Astrocyte of the cerebellum (primary cell): ENCODE measurements at regions not wholly inside any gene's neighbourhood (a gene's known extent, or its start where the extent isn't known, plus 50 kb on each side); places are given as distances from the start of the nearest gene placed in this dataset.
A peak's percentile ranks its signal among the peaks of the same experiment; 100 is the strongest.

Experiments
- DNase-seq: peaks from one replicate; pipeline ENCODE4 v3.0.0-alpha.2; 2011; ENCODE audit warnings: low read depth
- H3K4me3 ChIP-seq: 2 replicates; pipeline ENCODE4 v1.5.1; 2011; ENCODE audit warnings: mild to moderate bottlenecking, low read depth, low read length, moderate library complexity
- in situ Hi-C: cut with HindIII; loops from 2 replicates; pipeline ENCODE4 v1.10.0; 2017; ENCODE audit warnings: low sequenced_read_pairs
- TF ChIP-seq, protein P1 (sequence below): IDR thresholded peaks from 2 replicates; pipeline ENCODE4 v1.5.1; 2012; ENCODE audit warnings: low read length, low read depth, moderate library complexity, mild to moderate bottlenecking; ENCODE audit errors: missing control alignments

DNA sequence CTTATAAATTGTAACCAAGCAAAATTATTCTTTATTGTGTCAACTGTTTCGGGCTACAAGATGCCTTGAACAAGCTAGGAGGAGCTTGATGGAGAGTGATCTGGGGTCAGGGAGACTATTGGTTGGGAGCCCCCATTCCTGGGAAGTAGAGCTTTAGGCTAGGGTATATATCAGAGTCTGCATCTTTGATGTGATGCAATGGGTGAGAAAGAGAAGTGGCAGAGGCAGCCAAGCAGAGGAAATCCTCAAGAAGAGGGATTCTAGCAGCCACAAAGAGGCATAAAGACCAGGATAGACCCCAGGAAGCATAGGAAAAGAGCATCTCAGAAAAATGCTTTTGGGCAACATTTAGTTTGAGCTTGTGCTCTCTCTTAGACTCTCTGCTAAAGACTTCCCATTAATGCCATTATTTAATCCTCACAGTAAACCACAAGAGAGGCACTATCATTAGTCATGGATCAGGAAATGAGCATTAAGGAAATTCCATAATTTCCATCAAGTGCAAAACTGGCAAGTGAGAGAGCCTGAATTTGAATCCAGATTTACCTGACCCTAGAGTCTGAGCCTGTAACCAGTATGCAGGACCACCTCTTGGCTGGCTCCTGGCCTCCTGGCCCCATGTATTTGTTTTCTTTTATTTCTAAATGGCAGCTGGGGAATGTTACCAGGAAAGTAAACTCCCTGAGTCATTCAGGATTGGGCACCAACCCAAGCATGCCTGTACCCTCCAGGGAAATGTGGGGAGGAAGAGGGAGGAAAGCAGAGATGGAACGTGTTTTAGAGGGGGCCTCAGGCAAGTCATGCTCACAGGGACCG, 118.7 kb downstream of the RPL22L1 start:
- no peak overlapping the region for H3K4me3 ChIP-seq
- in situ Hi-C loops: no loop called here
- DNase-seq: peak; percentile 90
- TF ChIP-seq, protein P1, sequence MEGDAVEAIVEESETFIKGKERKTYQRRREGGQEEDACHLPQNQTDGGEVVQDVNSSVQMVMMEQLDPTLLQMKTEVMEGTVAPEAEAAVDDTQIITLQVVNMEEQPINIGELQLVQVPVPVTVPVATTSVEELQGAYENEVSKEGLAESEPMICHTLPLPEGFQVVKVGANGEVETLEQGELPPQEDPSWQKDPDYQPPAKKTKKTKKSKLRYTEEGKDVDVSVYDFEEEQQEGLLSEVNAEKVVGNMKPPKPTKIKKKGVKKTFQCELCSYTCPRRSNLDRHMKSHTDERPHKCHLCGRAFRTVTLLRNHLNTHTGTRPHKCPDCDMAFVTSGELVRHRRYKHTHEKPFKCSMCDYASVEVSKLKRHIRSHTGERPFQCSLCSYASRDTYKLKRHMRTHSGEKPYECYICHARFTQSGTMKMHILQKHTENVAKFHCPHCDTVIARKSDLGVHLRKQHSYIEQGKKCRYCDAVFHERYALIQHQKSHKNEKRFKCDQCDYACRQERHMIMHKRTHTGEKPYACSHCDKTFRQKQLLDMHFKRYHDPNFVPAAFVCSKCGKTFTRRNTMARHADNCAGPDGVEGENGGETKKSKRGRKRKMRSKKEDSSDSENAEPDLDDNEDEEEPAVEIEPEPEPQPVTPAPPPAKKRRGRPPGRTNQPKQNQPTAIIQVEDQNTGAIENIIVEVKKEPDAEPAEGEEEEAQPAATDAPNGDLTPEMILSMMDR: no peak

DNA sequence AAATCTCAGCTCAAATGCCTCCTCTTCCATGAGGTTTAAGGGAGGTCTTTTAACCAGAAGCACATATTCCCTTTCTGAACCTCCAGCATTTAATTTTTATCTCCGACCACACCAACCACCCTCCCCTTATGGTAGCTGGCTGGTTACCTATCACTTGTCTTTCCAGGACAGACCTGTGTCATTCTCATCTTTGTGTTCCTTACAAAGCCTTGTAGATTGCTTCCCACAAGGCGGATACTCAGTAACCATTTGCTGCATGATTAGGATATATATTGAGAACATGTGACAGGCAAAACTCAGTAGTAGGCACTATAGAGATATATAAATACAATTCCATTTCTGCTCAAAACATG, 119.5 kb downstream of the RPL22L1 start:
- in situ Hi-C loops: no loop called here
- no peak for DNase-seq
- no peak overlapping the region for H3K4me3 ChIP-seq
- TF ChIP-seq, protein P1: no peak

DNA sequence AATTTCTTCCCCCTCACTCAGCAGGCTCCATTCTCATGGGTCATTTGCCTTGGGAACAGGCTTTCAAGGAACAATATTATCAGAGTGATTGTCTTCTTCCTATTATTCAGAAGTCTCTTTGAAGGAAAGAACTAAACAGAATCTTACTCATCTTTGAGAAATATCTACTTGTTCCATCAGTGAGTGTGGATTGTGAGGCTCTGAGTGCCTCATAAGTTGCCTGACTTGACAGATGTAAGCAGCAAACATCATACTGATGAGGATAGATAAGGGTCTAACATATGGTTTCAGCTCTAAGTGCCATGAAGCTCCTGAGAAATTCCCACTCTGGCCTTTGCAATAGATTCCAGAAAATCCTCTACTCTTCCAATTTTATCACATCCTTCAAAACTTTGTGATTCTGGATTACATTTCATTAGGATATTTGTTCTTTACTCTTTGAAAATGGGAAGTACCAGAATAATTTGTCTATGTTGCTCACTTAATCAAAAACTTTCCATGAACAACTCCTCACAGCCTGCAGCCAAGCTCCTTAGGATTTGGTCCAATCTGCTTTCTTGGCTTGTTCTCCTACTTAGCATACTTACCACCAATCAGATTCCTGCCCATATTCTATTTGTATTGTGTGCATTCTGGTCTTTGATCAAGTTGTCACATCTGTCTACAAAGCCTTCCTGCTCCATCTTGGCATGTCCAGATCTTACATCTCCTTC, 120.1 kb downstream of the RPL22L1 start:
- no peak overlapping the region for H3K4me3 ChIP-seq
- in situ Hi-C loops: no loop called here
- TF ChIP-seq, protein P1: no peak
- no peak for DNase-seq

DNA sequence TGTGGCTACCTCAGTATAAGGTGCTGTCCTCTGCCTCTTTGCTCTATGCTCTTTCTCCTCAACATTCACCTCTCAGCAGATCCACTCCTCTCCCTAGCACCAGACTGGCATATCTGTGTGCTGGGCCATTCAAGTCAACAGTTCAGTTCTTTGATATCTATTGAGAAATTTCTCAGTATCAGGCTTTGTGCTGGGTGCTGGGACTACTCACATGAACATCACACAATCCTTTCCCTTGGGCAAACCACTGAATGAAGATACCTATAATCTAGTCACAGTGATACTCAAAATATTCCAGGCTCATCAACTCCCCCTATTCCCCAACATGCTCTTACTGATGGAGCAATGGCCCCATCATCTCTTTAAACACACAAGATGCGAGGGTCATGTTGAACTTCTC, 120.8 kb downstream of the RPL22L1 start:
- TF ChIP-seq, protein P1: no peak
- DNase-seq: no peak
- H3K4me3 ChIP-seq: no peak overlapping the region
- in situ Hi-C loops: no loop called here

DNA sequence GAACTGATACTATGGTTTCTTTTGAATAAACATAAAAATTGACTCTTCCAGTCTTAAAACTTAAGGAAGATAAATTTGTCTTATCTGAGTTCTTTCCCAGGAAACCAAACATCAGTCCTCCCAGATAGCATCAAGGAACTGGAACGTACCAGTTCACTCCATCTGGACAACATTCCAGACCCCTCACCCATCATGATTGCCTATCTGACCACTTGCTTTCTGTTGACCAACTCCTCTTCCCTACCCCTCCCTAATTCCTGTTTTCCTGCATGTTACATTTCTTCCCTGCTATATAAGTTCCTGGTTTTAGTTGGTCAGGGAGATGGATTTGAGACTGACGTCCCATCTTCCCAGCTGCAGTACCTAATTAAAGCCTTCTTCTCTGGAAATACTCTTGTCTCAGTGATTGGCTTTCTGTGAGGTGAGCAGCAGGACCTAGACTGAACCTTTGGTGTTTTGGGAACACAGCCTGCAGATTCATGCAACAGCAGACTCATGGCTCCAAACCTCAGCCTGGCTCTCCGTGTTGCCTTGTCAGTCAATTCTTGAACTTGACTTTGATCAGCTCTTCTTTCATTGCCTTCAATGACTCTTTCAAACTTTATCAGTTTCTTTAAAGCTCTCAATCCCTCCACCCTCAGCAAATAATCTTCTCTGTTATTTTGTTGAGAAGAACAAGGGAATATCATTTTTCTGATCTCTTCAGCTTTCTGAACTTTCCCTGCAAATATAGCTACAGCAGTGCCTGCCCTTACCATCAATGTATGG, 123.6 kb downstream of the RPL22L1 start:
- in situ Hi-C loops: no loop called here
- no peak for DNase-seq
- H3K4me3 ChIP-seq: no peak overlapping the region
- TF ChIP-seq, protein P1: no peak

DNA sequence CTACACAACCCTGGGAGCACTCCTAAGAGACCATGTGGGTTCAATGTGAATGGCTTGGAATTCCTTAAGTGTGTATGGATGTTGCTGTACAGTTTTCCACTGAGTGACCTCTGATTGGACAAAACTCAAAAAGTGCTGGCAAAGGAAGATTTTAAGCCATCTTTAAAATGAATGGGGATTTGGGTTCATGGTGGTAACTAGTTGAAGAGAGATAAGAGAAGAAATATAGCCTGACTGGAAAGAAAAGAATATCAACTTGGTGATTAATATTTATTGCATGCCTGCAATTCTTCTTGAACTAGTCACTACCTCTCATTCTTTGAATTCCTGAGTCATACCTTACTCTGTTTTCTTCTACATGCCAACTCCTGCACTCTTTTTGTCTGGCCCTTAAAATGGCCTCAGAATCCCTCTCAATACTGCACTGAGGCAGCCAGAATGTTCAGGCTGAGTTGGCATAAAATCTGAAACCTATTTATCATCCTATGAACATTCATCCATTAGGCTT, 124.7 kb downstream of the RPL22L1 start:
- DNase-seq: no peak
- no peak overlapping the region for H3K4me3 ChIP-seq
- TF ChIP-seq, protein P1: no peak
- in situ Hi-C loops: no loop called here
